H9 (cell line): ENCODE measurements at regions not wholly inside any gene's neighbourhood (a gene's known extent, or its start where the extent isn't known, plus 50 kb on each side); places are given as distances from the start of the nearest gene placed in this dataset.

ENCODE experiments used
- DNase-seq: peaks from one replicate; pipeline ENCODE4 v3.0.0-alpha.2; 2017
- H2AFZ ChIP-seq: one replicate; pipeline ENCODE4 v1.6.1; 2013; ENCODE audit warnings: mild to moderate bottlenecking, low read length, control low read depth, moderate library complexity
- H2AK5ac ChIP-seq: 2 replicates; pipeline ENCODE4 v1.6.1; 2013; ENCODE audit warnings: low read length, control low read depth, mixed read lengths; ENCODE audit not compliant: insufficient read length
- H2BK120ac ChIP-seq: one replicate; pipeline ENCODE4 v1.6.1; 2013; ENCODE audit warnings: low read depth, mild to moderate bottlenecking, low read length, control low read depth, inconsistent platforms; ENCODE audit not compliant: poor library complexity, severe bottlenecking
- H2BK12ac ChIP-seq: 2 replicates; pipeline ENCODE4 v1.6.1; 2013; ENCODE audit warnings: low read length, control low read depth, mixed read lengths, low read depth; ENCODE audit not compliant: insufficient read length
- H2BK15ac ChIP-seq: 2 replicates; pipeline ENCODE4 v1.6.1; 2013; ENCODE audit warnings: low read depth, low read length, control low read depth
- H2BK20ac ChIP-seq: one replicate; pipeline ENCODE4 v1.6.1; 2013; ENCODE audit warnings: low read depth, mild to moderate bottlenecking, low read length, control low read depth, inconsistent platforms; ENCODE audit not compliant: poor library complexity, severe bottlenecking
- H2BK5ac ChIP-seq: 2 replicates; pipeline ENCODE4 v1.6.1; 2013; ENCODE audit warnings: low read length, control low read depth, mixed read lengths; ENCODE audit not compliant: insufficient read length
- H3K14ac ChIP-seq: 2 replicates; pipeline ENCODE4 v1.6.1; 2013; ENCODE audit warnings: low read length, control low read depth; ENCODE audit not compliant: insufficient read depth
- H3K18ac ChIP-seq: 2 replicates; pipeline ENCODE4 v1.6.1; 2013; ENCODE audit warnings: low read depth, mild to moderate bottlenecking, mixed read lengths, low read length, control low read depth; ENCODE audit not compliant: insufficient read length
- H3K23ac ChIP-seq: 2 replicates; pipeline ENCODE4 v1.6.1; 2013; ENCODE audit warnings: low read length, control low read depth, mixed read lengths, low read depth; ENCODE audit not compliant: insufficient read length
- H3K23me2 ChIP-seq: 2 replicates; pipeline ENCODE4 v1.6.1; 2013; ENCODE audit warnings: low read depth, mild to moderate bottlenecking, mixed read lengths, low read length, control low read depth; ENCODE audit not compliant: insufficient read length, poor library complexity, severe bottlenecking
- H3K27ac ChIP-seq: 2 replicates; pipeline ENCODE4 v1.5.1; 2013; ENCODE audit warnings: low read length, control low read depth, mixed read lengths, low read depth; ENCODE audit not compliant: insufficient read length
- H3K27me3 ChIP-seq: 2 replicates; pipeline ENCODE4 v1.6.1; 2013; ENCODE audit warnings: low read length, control low read depth, inconsistent platforms; ENCODE audit not compliant: insufficient read depth
- H3K4ac ChIP-seq: 2 replicates; pipeline ENCODE4 v1.6.1; 2013; ENCODE audit warnings: low read depth, mild to moderate bottlenecking, control low read depth, inconsistent platforms, low read length, moderate library complexity
- H3K4me1 ChIP-seq: 2 replicates; pipeline ENCODE4 v1.6.1; 2013; ENCODE audit warnings: low read length, control low read depth, inconsistent platforms; ENCODE audit not compliant: insufficient read depth
- H3K4me2 ChIP-seq: 2 replicates; pipeline ENCODE4 v1.6.1; 2013; ENCODE audit warnings: low read length, control low read depth, mixed read lengths; ENCODE audit not compliant: insufficient read length, insufficient read depth
- H3K56ac ChIP-seq: 2 replicates; pipeline ENCODE4 v1.6.1; 2013; ENCODE audit warnings: low read depth, mild to moderate bottlenecking, mixed read lengths, low read length, control low read depth; ENCODE audit not compliant: insufficient read length
- H3K79me1 ChIP-seq: 2 replicates; pipeline ENCODE4 v1.6.1; 2013; ENCODE audit warnings: low read depth, mild to moderate bottlenecking, moderate library complexity, low read length, control low read depth, inconsistent platforms; ENCODE audit not compliant: insufficient read depth, poor library complexity, severe bottlenecking
- H3K79me2 ChIP-seq: 2 replicates; pipeline ENCODE4 v1.6.1; 2013; ENCODE audit warnings: low read length, control low read depth, inconsistent platforms; ENCODE audit not compliant: insufficient read depth
- H3K9ac ChIP-seq: 2 replicates; pipeline ENCODE4 v1.6.1; 2013; ENCODE audit warnings: low read length, control low read depth, mixed read lengths; ENCODE audit not compliant: insufficient read length; ENCODE audit errors: extremely low read depth
- H3K9me3 ChIP-seq: one replicate; pipeline ENCODE4 v1.6.1; 2013; ENCODE audit warnings: low read depth, low read length, inconsistent platforms; ENCODE audit not compliant: control insufficient read depth
- H3T11ph ChIP-seq: one replicate; pipeline ENCODE4 v1.6.1; 2013; ENCODE audit warnings: mild to moderate bottlenecking, low read length, control low read depth, inconsistent platforms
- H4K20me1 ChIP-seq: one replicate; pipeline ENCODE4 v1.6.1; 2013; ENCODE audit not compliant: control insufficient read depth, insufficient read length, insufficient read depth
- H4K5ac ChIP-seq: 2 replicates; pipeline ENCODE4 v1.6.1; 2013; ENCODE audit warnings: low read depth, mild to moderate bottlenecking, mixed read lengths, low read length, control low read depth; ENCODE audit not compliant: insufficient read length
- H4K8ac ChIP-seq: replicated peaks from 2 replicates; pipeline ENCODE4 v1.6.1; 2013; ENCODE audit warnings: low read length, control low read depth, mixed read lengths, low read depth; ENCODE audit not compliant: insufficient read length
- H4K91ac ChIP-seq: 2 replicates; pipeline ENCODE4 v1.6.1; 2013; ENCODE audit warnings: low read depth, mild to moderate bottlenecking, moderate library complexity, mixed read lengths, low read length, control low read depth; ENCODE audit not compliant: insufficient read length
- H3K27ac Mint-ChIP-seq, 3 experiments: 2 replicates in 2 of 3; 3 replicates in 1 of 3; pipeline ENCODE4 v1.8.0; 2020 to 2021; ENCODE audit warnings: mixed read lengths in 3 of 3, mild to moderate bottlenecking in 1 of 3, moderate library complexity in 1 of 3
- H3K27me3 Mint-ChIP-seq: 2 replicates; pipeline ENCODE4 v1.8.0; 2021; ENCODE audit warnings: low read depth, mild to moderate bottlenecking, moderate library complexity, mixed read lengths
- H3K36me3 Mint-ChIP-seq, 3 experiments: 2 replicates in 2 of 3; 3 replicates in 1 of 3; pipeline ENCODE4 v1.8.0; 2020 to 2021; ENCODE audit warnings: low read depth in 3 of 3, mixed read lengths in 3 of 3; ENCODE audit not compliant: insufficient read depth in 1 of 3
- H3K4me1 Mint-ChIP-seq, 2 experiments: 2 replicates each; pipeline ENCODE4 v1.8.0; 2020; ENCODE audit warnings: mixed read lengths in 2 of 2
- H3K4me3 Mint-ChIP-seq, 2 experiments: 2 replicates in 1 of 2; 3 replicates in 1 of 2; pipeline ENCODE4 v1.8.0; 2020 to 2021; ENCODE audit warnings: mild to moderate bottlenecking in 2 of 2, mixed read lengths in 2 of 2, moderate library complexity in 1 of 2
- H3K9me3 Mint-ChIP-seq, 2 experiments: 2 replicates in 1 of 2; 3 replicates in 1 of 2; pipeline ENCODE4 v1.8.0; 2020; ENCODE audit warnings: mild to moderate bottlenecking in 2 of 2, mixed read lengths in 2 of 2, moderate library complexity in 1 of 2
- CTCF ChIP-seq: fragments of 200-600 bp; sonication (generic); conservative IDR thresholded peaks from 3 replicates; pipeline ENCODE4 v1.8.0; 2021; ENCODE audit warnings: antibody characterized with exemption, mild to moderate bottlenecking
- WGBS: extraction: QIAGEN DNeasy Blood & Tissue Kit; methylation state at CpG from one replicate; pipeline ENCODE4 v1.1.7; 2013; ENCODE audit warnings: missing lambda C conversion rate, low lambda C conversion rate, mixed read lengths; ENCODE audit not compliant: insufficient read length; ENCODE audit errors: extremely low coverage; 5-methylcytosine and 5-hydroxymethylcytosine counted together

- H3K4me3 Mint-ChIP-seq: no peak overlapping the region
- H3K18ac ChIP-seq: no peak overlapping the region
- H4K20me1 ChIP-seq: no peaks in the 10 kb centered on the region
- H4K5ac ChIP-seq: no peak overlapping the region
- no peaks in the 10 kb centered on the region for H3K23me2 ChIP-seq
- H3K27ac ChIP-seq: no peak overlapping the region
- no peaks in the 10 kb centered on the region for H3K27me3 ChIP-seq
- no peak overlapping the region for H3T11ph ChIP-seq
- H3K9me3 Mint-ChIP-seq: peaks cover 0 to 5% of the 10 kb centered on the region in 2 experiments; a peak in 3 of 5 replicates
- H3K4me1 Mint-ChIP-seq: no peaks in the 10 kb centered on the region
- TF ChIP-seq CTCF: no peak
- H2BK15ac ChIP-seq: no peak overlapping the region
- no peak for DNase-seq
- no peaks in the 10 kb centered on the region for H3K79me2 ChIP-seq
- H4K8ac ChIP-seq: no peak overlapping the region
- H2BK20ac ChIP-seq: no peak overlapping the region
- no peak overlapping the region for H4K91ac ChIP-seq
- no peak overlapping the region for H3K56ac ChIP-seq
- H3K27me3 Mint-ChIP-seq: no peaks in the 10 kb centered on the region
- no peak overlapping the region for H3K27ac Mint-ChIP-seq
- H3K4me1 ChIP-seq: no peaks in the 10 kb centered on the region
- H3K4ac ChIP-seq: no peak overlapping the region
- H3K14ac ChIP-seq: no peak overlapping the region
- WGBS: no CpG with 5 or more reads among the region's 1 CpG
- H3K4me2 ChIP-seq: no peak overlapping the region
- H3K9me3 ChIP-seq: no peaks in the 10 kb centered on the region
- no peak overlapping the region for H3K9ac ChIP-seq
- no peak overlapping the region for H2BK120ac ChIP-seq
- no peak overlapping the region for H3K23ac ChIP-seq
- no peak overlapping the region for H2AK5ac ChIP-seq
- H3K79me1 ChIP-seq: no peaks in the 10 kb centered on the region
- H2BK12ac ChIP-seq: no peak overlapping the region
- H2BK5ac ChIP-seq: no peak overlapping the region
- no peak overlapping the region for H2AFZ ChIP-seq
- peaks cover 0 to 6% (median 4%) of the 10 kb centered on the region in 3 experiments; a peak in 3 of 7 replicates for H3K36me3 Mint-ChIP-seq
Observed at GRCh38 chr3:106364477-106364876, 495.7 kb upstream of the CBLB start.
